Smooth muscle cell (in vitro differentiated cells): ENCODE measurements at regions not wholly inside any gene's neighbourhood (a gene's known extent, or its start where the extent isn't known, plus 50 kb on each side); places are given as distances from the start of the nearest gene placed in this dataset.

Source experiments
- DNase-seq: peaks from one replicate; lab custom pipeline; 2025; ENCODE audit not compliant: unreplicated experiment; lab: John Stamatoyannopoulos, UW
- H2AFZ ChIP-seq: fragments of 200-600 bp; sonication (generic); 2 replicates; pipeline ENCODE4 v1.6.0; 2016; ENCODE audit warnings: antibody characterized with exemption, low read depth, mild to moderate bottlenecking
- H3F3A ChIP-seq: fragments of 200-600 bp; sonication (generic); 2 replicates; pipeline ENCODE4 v1.6.0; 2017; ENCODE audit warnings: antibody characterized with exemption, low read depth
- H3K27ac ChIP-seq: fragments of 200-600 bp; sonication (generic); 2 replicates; pipeline ENCODE4 v1.5.1; 2016; ENCODE audit warnings: low read depth, mild to moderate bottlenecking
- H3K27me3 ChIP-seq: fragments of 200-600 bp; sonication (generic); 2 replicates; pipeline ENCODE4 v1.6.1; 2016; ENCODE audit warnings: low read depth, mild to moderate bottlenecking
- H3K36me3 ChIP-seq: fragments of 200-600 bp; sonication (generic); 2 replicates; pipeline ENCODE4 v1.5.1; 2016; ENCODE audit warnings: low read depth
- H3K4me1 ChIP-seq: fragments of 200-600 bp; sonication (generic); 2 replicates; pipeline ENCODE4 v1.5.1; 2016; ENCODE audit warnings: low read depth
- H3K4me2 ChIP-seq: fragments of 200-600 bp; sonication (generic); 2 replicates; pipeline ENCODE4 v1.6.0; 2016; ENCODE audit warnings: mild to moderate bottlenecking
- H3K4me3 ChIP-seq: fragments of 200-600 bp; sonication (generic); 2 replicates; pipeline ENCODE4 v1.5.1; 2016; ENCODE audit warnings: mild to moderate bottlenecking
- H3K79me2 ChIP-seq: fragments of 200-600 bp; sonication (generic); 2 replicates; pipeline ENCODE4 v1.6.0; 2016; ENCODE audit warnings: low read depth, mild to moderate bottlenecking
- H3K9ac ChIP-seq: fragments of 200-600 bp; sonication (generic); 2 replicates; pipeline ENCODE4 v1.6.0; 2016; ENCODE audit warnings: low read depth
- H3K9me3 ChIP-seq: fragments of 200-600 bp; sonication (generic); replicated peaks from 2 replicates; pipeline ENCODE4 v1.5.1; 2016; ENCODE audit warnings: low read depth
- H4K20me1 ChIP-seq: fragments of 200-600 bp; sonication (generic); 2 replicates; pipeline ENCODE4 v1.6.0; 2016; ENCODE audit warnings: low read depth
- WGBS: methylation state at CpG from one replicate; pipeline ENCODE4 v1.1.7; 2016; ENCODE audit warnings: low lambda C conversion rate; 5-methylcytosine and 5-hydroxymethylcytosine counted together
- TF ChIP-seq, protein P1 (sequence below): fragments of 200-600 bp; sonication (generic); IDR thresholded peaks from 2 replicates; pipeline ENCODE4 v1.5.1; 2017; ENCODE audit warnings: borderline replicate concordance, mild to moderate bottlenecking, antibody characterized with exemption; ENCODE audit not compliant: insufficient read depth, poor library complexity, severe bottlenecking

- no peak overlapping the region for H3K4me2 ChIP-seq
Measured at GRCh38 chr9:1202512-1203280, 152.5 kb downstream of the DMRT2 start.

GRCh38 chr9:1207686-1208085 is 157.5 kb downstream of the DMRT2 start:
- H3K4me3 ChIP-seq, result no peak overlapping the region
- no peak overlapping the region for H3K4me2 ChIP-seq
- WGBS, result 87% methylated on average over 3 of the region's 3 CpGs

More at GRCh38 chr9:1202512-1203280, 152.5 kb downstream of the DMRT2 start:
- DNase-seq, result no peak
- no peak overlapping the region for H3K4me3 ChIP-seq
- H3K9ac ChIP-seq, result no peak overlapping the region
- no peaks in the 10 kb centered on the region for H3K27me3 ChIP-seq
- TF ChIP-seq, protein P1, sequence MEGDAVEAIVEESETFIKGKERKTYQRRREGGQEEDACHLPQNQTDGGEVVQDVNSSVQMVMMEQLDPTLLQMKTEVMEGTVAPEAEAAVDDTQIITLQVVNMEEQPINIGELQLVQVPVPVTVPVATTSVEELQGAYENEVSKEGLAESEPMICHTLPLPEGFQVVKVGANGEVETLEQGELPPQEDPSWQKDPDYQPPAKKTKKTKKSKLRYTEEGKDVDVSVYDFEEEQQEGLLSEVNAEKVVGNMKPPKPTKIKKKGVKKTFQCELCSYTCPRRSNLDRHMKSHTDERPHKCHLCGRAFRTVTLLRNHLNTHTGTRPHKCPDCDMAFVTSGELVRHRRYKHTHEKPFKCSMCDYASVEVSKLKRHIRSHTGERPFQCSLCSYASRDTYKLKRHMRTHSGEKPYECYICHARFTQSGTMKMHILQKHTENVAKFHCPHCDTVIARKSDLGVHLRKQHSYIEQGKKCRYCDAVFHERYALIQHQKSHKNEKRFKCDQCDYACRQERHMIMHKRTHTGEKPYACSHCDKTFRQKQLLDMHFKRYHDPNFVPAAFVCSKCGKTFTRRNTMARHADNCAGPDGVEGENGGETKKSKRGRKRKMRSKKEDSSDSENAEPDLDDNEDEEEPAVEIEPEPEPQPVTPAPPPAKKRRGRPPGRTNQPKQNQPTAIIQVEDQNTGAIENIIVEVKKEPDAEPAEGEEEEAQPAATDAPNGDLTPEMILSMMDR, result no peak
- H3K4me1 ChIP-seq, result no peaks in the 10 kb centered on the region
- no peaks in the 10 kb centered on the region for H3K36me3 ChIP-seq
- H4K20me1 ChIP-seq, result no peaks in the 10 kb centered on the region
- peaks cover 4% of the 10 kb centered on the region for H3K9me3 ChIP-seq
- no peak overlapping the region for H3K27ac ChIP-seq
- H3F3A ChIP-seq, result no peaks in the 10 kb centered on the region
- no peaks in the 10 kb centered on the region for H3K79me2 ChIP-seq
- H2AFZ ChIP-seq, result no peak overlapping the region
- 62% methylated on average over 3 of the region's 3 CpGs for WGBS

GRCh38 chr9:1208157-1208556 is 158.0 kb downstream of the DMRT2 start:
- H3K27me3 ChIP-seq, result no peaks in the 10 kb centered on the region
- no peaks in the 10 kb centered on the region for H3K36me3 ChIP-seq
- no peaks in the 10 kb centered on the region for H3K4me1 ChIP-seq
- H3K4me3 ChIP-seq, result no peak overlapping the region
- H3K4me2 ChIP-seq, result no peak overlapping the region
- DNase-seq, result no peak
- TF ChIP-seq, protein P1, result no peak
- H4K20me1 ChIP-seq, result no peaks in the 10 kb centered on the region
- no peaks in the 10 kb centered on the region for H3F3A ChIP-seq
- H3K9me3 ChIP-seq, result peaks cover 12% of the 10 kb centered on the region
- WGBS, result 76% methylated on average over 2 of the region's 2 CpGs
- no peak overlapping the region for H2AFZ ChIP-seq
- H3K27ac ChIP-seq, result no peak overlapping the region
- H3K79me2 ChIP-seq, result no peaks in the 10 kb centered on the region
- no peak overlapping the region for H3K9ac ChIP-seq

More at GRCh38 chr9:1207686-1208085, 157.5 kb downstream of the DMRT2 start:
- DNase-seq, result no peak
- no peaks in the 10 kb centered on the region for H3K36me3 ChIP-seq
- H3K27me3 ChIP-seq, result no peaks in the 10 kb centered on the region
- no peak overlapping the region for H3K9ac ChIP-seq
- TF ChIP-seq, protein P1, result no peak
- H2AFZ ChIP-seq, result no peak overlapping the region
- H3K27ac ChIP-seq, result no peak overlapping the region
- no peaks in the 10 kb centered on the region for H3F3A ChIP-seq
- H4K20me1 ChIP-seq, result no peaks in the 10 kb centered on the region
- no peaks in the 10 kb centered on the region for H3K79me2 ChIP-seq
- no peaks in the 10 kb centered on the region for H3K4me1 ChIP-seq
- peaks cover 12% of the 10 kb centered on the region for H3K9me3 ChIP-seq

DNA sequence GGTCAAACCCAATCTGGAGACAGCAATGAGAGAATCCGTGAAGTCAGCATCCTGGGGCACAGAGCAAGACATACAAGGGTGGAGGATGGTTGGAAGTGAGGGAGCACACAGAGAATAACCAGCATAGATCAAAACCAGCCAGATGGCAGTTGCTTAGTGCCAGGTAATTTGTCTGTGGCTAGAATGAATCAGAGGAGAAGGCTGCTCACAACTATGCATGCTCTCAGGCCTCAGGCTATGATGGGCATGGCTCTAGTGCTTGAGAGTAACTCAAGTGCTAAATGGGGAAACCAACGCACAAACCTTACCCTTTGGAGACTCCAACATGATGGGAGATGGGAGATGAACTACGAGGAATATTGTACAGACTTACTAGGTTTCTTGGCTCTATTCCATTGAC is 160.8 kb downstream of the DMRT2 start:
- no peak overlapping the region for H3K27ac ChIP-seq
- H3K9ac ChIP-seq, result no peak overlapping the region
- no peaks in the 10 kb centered on the region for H3F3A ChIP-seq
- H3K4me1 ChIP-seq, result no peaks in the 10 kb centered on the region
- H3K4me3 ChIP-seq, result no peak overlapping the region
- DNase-seq, result no peak
- H2AFZ ChIP-seq, result no peak overlapping the region
- no peaks in the 10 kb centered on the region for H3K27me3 ChIP-seq
- no peaks in the 10 kb centered on the region for H4K20me1 ChIP-seq
- no peaks in the 10 kb centered on the region for H3K79me2 ChIP-seq
- peaks cover 12% of the 10 kb centered on the region for H3K9me3 ChIP-seq
- H3K36me3 ChIP-seq, result no peaks in the 10 kb centered on the region
- 45% methylated on average over 3 of the region's 3 CpGs for WGBS
- H3K4me2 ChIP-seq, result no peak overlapping the region
- TF ChIP-seq, protein P1, result no peak
